Activated naive CD8-positive, alpha-beta T cell treated with anti-CD3 and anti-CD28 coated beads, Interleukin-2, amount 50 U/mL, for 24 hours (primary cell): ENCODE measurements at regions not wholly inside any gene's neighbourhood (a gene's known extent, or its start where the extent isn't known, plus 50 kb on each side); places are given as distances from the start of the nearest gene placed in this dataset.

Experiments used
- ATAC-seq: fragments of 150-1000 bp; cut with Tn5 transposase; one replicate; pipeline ENCODE4 v1.10.0; 2021
- DNase-seq: peaks from one replicate; pipeline ENCODE4 v3.0.0; 2021
- H3K27ac Mint-ChIP-seq: one replicate; pipeline ENCODE4 v1.8.0; 2021; ENCODE audit warnings: mild to moderate bottlenecking, mixed read lengths
- H3K27me3 Mint-ChIP-seq: one replicate; pipeline ENCODE4 v1.8.0; 2021; ENCODE audit warnings: mixed read lengths
- H3K36me3 Mint-ChIP-seq: one replicate; pipeline ENCODE4 v1.8.0; 2021; ENCODE audit warnings: low read depth, mixed read lengths
- H3K4me1 Mint-ChIP-seq: one replicate; pipeline ENCODE4 v1.8.0; 2021; ENCODE audit warnings: mixed read lengths
- H3K4me3 Mint-ChIP-seq: one replicate; pipeline ENCODE4 v1.8.0; 2021; ENCODE audit warnings: mild to moderate bottlenecking, moderate library complexity, mixed read lengths
- H3K9me3 Mint-ChIP-seq: one replicate; pipeline ENCODE4 v1.8.0; 2021; ENCODE audit warnings: mixed read lengths

DNA sequence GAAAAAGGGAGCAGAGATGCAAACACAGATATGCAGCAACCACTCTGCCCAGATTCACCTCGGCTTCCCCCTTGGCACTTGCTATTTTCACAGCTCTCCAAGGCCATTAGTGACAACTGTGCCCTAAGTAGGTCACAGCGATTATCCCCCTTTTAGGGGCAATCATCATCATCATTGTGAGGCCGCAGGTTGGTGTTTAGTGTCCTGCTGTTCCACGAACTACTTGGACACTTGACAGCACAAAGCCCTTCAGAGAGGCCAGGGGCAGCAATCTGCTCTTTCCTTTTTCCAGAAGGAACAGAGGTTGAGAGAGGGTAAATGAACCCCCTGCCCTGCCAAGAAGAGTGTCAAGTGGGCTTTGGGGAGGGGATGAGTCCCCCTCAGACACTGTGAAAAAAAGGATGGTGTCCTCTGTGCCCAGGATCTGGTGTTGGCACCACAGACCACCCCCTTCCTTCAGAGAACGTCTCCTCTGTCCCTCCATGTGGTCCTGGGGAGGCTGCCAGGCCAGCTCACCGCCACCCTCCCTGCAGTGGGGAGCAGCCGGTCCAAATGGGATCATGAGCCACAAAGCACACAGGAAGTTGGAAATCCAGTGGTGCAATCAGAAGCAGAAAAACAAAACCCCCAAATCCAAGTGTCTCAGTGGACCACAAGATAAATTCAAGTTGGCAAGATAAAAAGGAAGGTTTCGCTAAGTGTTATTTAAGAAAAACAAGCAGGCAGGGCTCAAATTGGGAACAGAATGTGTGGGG, 78.4 kb upstream of the MED9 start:
- Mint-ChIP-seq H3K27ac (no peak overlapping the region), H3K36me3 (no peaks in the 10 kb centered on the region), H3K4me1 (peaks cover 38% of the 10 kb centered on the region), H3K9me3 (no peaks in the 10 kb centered on the region), H3K4me3 (no peak overlapping the region), H3K27me3 (peaks cover 2% of the 10 kb centered on the region)
- DNase-seq: no peak
- ATAC-seq: no peak

DNA sequence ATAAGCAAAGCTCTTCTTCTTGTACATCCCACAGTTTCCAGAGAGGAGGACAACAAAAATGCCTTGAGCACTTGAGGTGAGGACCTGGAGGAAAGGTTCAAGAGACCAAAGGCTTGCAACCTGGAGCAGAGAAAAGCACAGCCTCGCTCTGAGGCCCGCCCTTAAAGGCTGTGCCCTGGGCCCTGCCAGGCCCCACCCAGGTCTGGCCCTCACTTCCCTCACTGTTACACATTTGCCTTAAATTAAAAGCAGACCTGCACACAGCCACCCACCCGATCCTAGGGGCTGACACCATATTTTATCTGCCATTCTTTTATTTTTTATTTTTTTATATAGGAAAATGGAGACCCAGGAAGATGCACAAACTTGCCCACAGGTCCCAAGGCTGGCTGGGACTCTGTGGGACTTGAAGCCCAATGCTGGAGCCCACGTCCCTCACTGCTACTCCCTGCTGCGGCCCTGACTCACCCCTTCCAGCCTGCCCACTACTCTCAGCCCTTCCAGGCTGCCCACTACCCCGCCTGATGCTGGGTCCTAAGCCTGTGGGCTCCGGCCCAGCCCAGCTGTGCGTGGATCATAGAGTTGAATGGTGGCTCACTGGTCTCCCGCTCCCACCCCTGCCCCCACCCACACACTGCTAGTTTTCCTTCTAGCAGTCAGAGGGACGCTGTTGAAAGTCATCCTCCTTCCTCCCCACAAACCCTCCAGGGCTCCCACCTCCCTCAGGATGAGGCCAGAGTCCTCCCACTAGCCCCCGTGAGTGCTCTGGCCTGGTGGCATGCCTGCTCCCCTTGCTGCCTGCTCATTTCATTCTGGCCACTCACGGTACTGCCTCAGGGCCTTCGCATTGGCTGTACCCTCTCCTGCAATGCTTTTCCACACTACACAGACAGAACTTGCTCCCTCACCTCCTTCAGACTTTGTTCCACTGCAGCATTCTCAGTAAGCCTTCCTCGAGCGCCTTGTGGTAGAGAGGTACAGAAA, 77.6 kb upstream of the MED9 start:
- no peaks in the 10 kb centered on the region for H3K36me3 Mint-ChIP-seq
- H3K4me1 Mint-ChIP-seq: peaks cover 45% of the 10 kb centered on the region
- H3K27ac Mint-ChIP-seq: no peak overlapping the region
- no peaks in the 10 kb centered on the region for H3K9me3 Mint-ChIP-seq
- DNase-seq: no peak
- no peak overlapping the region for H3K4me3 Mint-ChIP-seq
- H3K27me3 Mint-ChIP-seq: no peaks in the 10 kb centered on the region
- no peak for ATAC-seq

DNA sequence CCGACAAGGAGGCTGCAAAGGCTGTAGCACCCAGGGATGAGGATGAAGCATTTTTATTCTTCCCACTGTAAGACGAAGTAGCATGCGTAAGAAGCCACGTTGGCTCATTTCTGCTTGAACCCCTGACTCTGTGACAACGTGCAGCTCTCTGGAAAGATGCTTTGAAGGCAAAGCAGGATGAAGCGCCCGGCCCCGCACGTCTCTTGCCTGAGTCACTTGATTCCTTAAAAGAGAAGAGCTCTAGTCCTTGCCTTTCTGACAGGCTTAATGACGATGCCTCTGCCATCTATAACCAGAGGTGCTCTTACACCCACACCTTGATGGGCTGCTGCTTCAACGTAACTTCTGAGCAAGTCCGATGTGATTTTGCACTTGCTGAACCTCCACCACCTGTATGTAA, 76.7 kb upstream of the MED9 start:
- no peaks in the 10 kb centered on the region for H3K27me3 Mint-ChIP-seq
- H3K9me3 Mint-ChIP-seq: no peaks in the 10 kb centered on the region
- H3K36me3 Mint-ChIP-seq: no peaks in the 10 kb centered on the region
- no peak overlapping the region for H3K27ac Mint-ChIP-seq
- H3K4me3 Mint-ChIP-seq: no peak overlapping the region
- DNase-seq (no peak), ATAC-seq (no peak)
- peaks cover 47% of the 10 kb centered on the region for H3K4me1 Mint-ChIP-seq

DNA sequence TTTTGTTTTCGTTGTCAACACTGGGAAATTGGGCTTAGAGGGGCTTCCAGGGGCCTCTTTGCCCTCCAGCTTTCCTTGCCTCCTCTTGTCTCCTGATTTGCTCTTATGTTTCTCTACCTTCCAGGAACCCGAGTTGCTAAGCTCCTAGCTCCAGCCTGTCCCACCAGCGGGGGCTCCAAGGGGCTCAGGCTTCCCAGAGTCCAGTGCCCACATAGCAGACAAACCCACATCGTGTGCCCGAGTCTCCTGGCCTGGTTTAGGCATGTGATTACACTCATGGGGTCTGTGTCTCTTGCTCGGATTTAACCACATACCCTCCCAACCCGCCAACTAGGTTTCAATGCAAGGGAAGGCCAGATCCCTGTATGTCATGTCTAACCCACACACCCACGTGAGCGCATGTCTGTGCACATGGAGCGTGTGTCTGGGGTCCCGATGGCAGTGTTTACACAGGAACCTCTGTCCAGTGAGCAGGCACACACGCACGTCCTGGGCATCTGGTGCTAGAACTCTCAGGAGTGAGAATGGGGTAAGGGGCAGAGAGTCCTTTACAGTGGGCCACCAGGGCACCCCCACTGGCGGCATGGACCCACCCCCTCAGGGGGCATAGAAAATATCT, 76.1 kb upstream of the MED9 start:
- Mint-ChIP-seq H3K9me3 (no peaks in the 10 kb centered on the region), H3K4me1 (peaks cover 51% of the 10 kb centered on the region), H3K4me3 (no peak overlapping the region), H3K36me3 (no peaks in the 10 kb centered on the region), H3K27ac (no peak overlapping the region), H3K27me3 (no peaks in the 10 kb centered on the region)
- ATAC-seq (no peak), DNase-seq (no peak)

DNA sequence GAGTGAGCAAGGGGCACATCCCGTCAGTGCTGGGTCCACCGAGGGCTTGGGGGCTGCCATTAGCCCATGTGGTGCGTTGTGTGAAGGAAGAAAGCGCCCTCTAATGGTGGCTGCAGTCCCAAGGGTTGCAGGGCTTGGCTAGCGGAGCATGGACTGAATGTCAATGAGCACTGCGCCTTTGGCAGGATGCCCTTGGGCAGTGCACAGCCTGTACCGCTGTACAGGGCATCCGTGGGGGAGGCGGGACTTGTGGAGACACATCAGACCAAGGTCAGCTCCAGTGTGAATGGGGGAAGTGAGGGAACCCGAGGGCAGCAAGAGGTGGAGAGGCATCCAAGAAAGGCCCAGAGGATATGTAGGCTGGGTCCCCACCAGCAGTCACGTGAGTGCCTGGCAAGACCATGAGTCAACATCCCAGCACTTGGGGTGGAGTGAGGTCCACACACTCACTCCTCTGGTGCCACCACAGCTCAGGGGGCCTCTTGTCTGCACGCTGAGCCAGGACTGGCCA, 75.5 kb upstream of the MED9 start:
- H3K27ac Mint-ChIP-seq: no peak overlapping the region

DNA sequence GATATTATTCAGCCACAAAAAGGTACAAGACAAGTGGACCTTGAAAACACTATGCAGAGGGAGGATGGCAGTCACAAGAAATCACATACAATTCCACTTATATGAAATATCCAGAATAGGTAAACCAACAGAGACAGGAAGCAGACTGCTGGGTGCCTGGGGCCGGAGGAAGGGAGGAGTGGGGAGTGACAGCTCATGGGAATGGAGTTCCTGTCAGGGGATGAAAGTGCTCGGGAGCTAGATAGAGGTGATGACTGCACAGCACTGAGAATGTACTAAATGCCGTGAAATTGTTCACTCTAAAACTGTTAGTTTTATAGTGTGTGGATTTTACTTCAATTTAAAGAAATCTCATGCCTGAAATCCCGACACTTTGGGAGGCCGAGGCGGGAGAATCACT, 74.2 kb upstream of the MED9 start:
- ATAC-seq (no peak), DNase-seq (no peak)
- Mint-ChIP-seq H3K9me3 (no peaks in the 10 kb centered on the region), H3K27ac (no peak overlapping the region), H3K36me3 (no peaks in the 10 kb centered on the region), H3K27me3 (peaks cover 4% of the 10 kb centered on the region), H3K4me3 (no peak overlapping the region), H3K4me1 (peaks cover 68% of the 10 kb centered on the region)

More for the DNA sequence above, 75.5 kb upstream of the MED9 start:
- Mint-ChIP-seq H3K4me3 (no peak overlapping the region), H3K27me3 (no peaks in the 10 kb centered on the region), H3K36me3 (no peaks in the 10 kb centered on the region), H3K4me1 (peaks cover 58% of the 10 kb centered on the region), H3K9me3 (no peaks in the 10 kb centered on the region)
- DNase-seq (peak; percentile 20), ATAC-seq (no peak)

DNA sequence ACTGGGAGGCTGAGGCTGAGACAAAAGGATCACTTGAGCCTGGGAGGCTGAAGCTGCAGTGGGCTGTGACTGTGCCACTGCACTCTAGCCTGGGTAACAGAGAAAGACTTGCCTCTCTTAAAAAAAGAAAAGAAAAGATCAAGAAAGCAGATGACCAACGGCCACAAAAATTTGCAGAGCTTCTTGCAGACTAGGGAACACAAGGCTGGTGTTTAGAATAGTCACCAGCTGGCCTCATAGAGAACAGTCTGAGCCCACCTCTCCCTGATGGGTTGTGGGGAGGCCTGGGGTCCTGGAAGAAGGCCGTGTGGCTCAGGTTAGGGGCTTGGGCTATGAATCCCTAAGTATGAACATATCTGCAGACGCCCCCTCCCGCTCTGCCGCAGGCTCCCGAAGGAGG, 73.7 kb upstream of the MED9 start:
- H3K27ac Mint-ChIP-seq: no peak overlapping the region

DNA sequence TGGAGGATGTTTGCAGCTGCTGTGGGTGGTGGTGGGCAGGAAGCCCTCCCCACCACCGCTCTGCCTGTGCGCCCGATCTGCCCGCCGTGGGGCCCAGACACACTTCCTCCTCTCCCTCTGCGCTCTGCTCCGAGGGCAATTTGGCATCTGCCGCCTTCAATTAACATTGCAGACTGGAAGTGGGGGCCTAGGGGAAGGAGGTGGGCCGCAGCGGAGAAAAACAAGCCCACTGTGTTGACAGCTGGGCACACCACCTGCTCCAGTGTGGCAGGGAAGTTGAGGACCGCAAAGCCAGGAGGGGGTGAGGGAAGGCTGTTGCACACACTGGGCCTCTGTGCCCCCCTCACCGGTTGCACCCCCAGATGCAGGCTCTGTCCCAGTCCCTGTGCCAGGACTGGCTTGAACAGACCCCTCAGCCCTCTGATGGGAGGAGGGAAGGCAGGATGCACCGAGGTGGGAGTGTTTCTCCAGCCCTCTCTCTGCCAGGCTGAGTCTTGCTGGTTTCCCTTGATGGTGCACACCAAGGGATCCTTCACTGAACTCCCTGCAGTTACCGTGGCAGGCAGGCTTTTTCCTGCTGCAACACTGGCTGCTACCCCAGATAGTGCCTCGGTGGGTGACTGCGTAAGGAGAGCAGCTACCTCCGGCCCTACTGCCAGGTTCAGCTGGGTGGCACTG, 72.8 kb upstream of the MED9 start:
- Mint-ChIP-seq H3K4me3 (peak overlapping the region; percentile 21), H3K9me3 (no peaks in the 10 kb centered on the region), H3K27ac (peak overlapping the region; percentile 49), H3K27me3 (peaks cover 4% of the 10 kb centered on the region), H3K36me3 (no peaks in the 10 kb centered on the region), H3K4me1 (peaks cover 78% of the 10 kb centered on the region)
- ATAC-seq (peak; percentile 43), DNase-seq (peak; percentile 49)

More for the DNA sequence above, 73.7 kb upstream of the MED9 start:
- Mint-ChIP-seq H3K4me3 (no peak overlapping the region), H3K27me3 (peaks cover 4% of the 10 kb centered on the region), H3K9me3 (no peaks in the 10 kb centered on the region), H3K4me1 (peaks cover 72% of the 10 kb centered on the region), H3K36me3 (no peaks in the 10 kb centered on the region)
- no peak for DNase-seq
- no peak for ATAC-seq

DNA sequence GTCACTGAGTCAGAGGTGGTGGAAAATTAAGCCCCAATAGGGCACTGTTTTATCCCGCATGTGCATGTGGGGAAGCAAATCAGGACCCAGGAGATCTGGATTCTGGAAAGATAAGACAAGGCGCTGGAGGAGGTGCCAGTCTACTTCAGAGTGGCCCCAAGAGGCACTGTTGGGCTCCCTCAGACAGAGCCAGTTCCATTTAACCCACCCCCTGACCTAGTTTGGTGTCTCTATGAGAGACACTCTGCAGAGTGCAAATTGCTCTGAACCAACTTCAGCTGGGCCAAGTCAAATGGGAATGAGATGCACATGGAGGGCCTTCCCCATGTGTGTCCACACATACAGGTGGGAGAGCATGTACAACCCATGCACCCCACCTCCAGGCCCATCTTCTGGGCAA, 71.1 kb upstream of the MED9 start:
- ATAC-seq: no peak
- Mint-ChIP-seq H3K27me3 (peaks cover 11% of the 10 kb centered on the region), H3K4me1 (peaks cover 82% of the 10 kb centered on the region), H3K36me3 (no peaks in the 10 kb centered on the region), H3K4me3 (no peak overlapping the region), H3K9me3 (no peaks in the 10 kb centered on the region), H3K27ac (no peak overlapping the region)
- no peak for DNase-seq

DNA sequence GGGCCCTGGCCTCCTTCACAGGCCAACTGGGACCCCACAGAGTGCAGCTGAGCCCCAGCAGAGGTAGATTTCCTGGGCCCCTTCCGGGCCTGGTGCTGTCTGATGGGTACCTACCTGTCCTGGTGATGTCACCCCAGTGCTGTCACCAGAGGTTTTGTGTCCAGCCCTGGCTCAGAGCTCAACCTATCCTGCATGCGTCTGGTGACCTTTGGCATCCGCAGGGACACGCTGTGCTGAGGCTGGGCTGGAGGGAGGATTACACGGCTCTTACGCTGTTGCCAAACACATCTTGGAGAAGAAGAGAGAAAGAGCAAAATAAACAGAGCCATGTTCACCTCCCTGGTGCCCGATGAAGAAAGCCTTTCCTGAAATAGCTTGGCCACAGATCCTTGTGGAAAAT, 70.6 kb upstream of the MED9 start:
- Mint-ChIP-seq H3K36me3 (no peaks in the 10 kb centered on the region), H3K4me1 (peaks cover 77% of the 10 kb centered on the region), H3K27me3 (peaks cover 11% of the 10 kb centered on the region), H3K4me3 (no peak overlapping the region), H3K9me3 (no peaks in the 10 kb centered on the region), H3K27ac (no peak overlapping the region)
- no peak for DNase-seq
- no peak for ATAC-seq

DNA sequence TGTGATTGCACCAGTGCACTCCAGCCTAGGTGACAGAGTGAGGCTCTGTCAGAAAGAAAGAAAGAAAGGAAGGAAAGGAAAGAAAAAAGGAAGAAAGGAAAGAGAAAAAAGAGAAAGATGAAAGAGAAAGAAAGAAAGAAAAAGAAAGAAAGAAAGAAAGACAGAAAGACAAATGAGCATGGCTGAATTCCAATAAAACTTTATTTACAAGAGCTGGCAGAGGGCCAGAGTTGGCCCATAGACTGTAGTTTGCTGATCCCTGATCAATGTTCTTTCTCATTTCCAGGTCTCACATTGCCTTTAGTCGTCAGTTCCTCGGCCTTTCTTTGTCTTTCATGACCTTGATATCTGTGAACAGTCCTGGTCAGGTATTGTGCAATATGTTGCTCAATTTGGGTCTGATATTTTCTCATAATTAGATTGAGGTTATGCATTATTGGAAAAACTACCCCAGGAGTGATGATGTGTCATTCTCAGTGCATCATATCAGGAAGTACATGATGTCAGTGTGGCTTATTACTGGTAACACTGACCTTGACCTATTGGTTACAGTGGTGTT, 68.5 kb upstream of the MED9 start:
- Mint-ChIP-seq H3K27ac (peak overlapping the region; percentile 53), H3K4me1 (peaks cover 72% of the 10 kb centered on the region), H3K36me3 (no peaks in the 10 kb centered on the region), H3K4me3 (peak overlapping the region; percentile 45), H3K9me3 (no peaks in the 10 kb centered on the region), H3K27me3 (peaks cover 13% of the 10 kb centered on the region)
- ATAC-seq (peak; percentile 80), DNase-seq (peak; percentile 14)

DNA sequence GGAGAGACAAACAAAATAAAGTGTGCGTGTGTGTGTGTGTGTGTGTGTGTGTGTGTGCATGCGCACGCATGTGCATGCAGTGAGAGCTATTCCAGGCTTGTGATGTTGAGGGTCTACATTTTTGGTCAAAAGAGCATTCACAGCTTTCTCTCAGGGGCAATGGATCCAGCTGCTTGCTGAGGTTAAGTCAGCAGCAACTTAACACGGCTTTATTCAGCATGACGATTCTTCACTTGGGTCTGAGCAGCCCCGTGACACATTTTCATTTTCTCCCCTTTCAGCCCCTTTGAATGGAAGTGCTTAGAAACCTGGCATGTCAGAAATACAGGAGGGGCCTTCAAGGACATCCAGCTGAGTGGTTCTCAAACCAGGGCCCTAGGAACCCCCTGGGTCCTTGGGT, 66.4 kb upstream of the MED9 start:
- Mint-ChIP-seq H3K4me1 (peaks cover 57% of the 10 kb centered on the region), H3K4me3 (no peak overlapping the region), H3K27ac (no peak overlapping the region), H3K36me3 (no peaks in the 10 kb centered on the region), H3K9me3 (no peaks in the 10 kb centered on the region), H3K27me3 (peaks cover 13% of the 10 kb centered on the region)
- ATAC-seq: no peak
- DNase-seq: no peak

DNA sequence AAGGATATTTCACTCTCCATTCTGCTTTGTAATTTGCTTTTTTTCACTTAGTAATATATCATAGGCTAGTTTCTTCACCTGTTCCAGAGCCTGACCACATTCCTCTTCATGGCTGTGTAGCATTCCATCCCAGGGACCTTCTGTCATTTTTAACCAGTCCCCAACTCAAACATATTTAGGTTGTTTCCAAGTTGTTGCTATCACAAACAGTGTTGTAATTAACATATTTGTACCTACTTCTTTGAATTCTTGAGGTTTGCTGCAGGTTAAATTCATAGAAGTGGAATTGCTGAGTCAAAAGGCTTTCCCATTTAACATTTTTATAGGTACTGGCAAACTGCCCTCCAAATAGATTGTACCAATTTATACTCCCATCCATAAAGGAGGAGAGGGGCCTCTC, 65.1 kb upstream of the MED9 start:
- no peak for ATAC-seq
- Mint-ChIP-seq H3K27ac (no peak overlapping the region), H3K27me3 (peaks cover 13% of the 10 kb centered on the region), H3K4me1 (peaks cover 55% of the 10 kb centered on the region), H3K4me3 (no peak overlapping the region), H3K9me3 (no peaks in the 10 kb centered on the region), H3K36me3 (no peaks in the 10 kb centered on the region)
- DNase-seq: no peak

DNA sequence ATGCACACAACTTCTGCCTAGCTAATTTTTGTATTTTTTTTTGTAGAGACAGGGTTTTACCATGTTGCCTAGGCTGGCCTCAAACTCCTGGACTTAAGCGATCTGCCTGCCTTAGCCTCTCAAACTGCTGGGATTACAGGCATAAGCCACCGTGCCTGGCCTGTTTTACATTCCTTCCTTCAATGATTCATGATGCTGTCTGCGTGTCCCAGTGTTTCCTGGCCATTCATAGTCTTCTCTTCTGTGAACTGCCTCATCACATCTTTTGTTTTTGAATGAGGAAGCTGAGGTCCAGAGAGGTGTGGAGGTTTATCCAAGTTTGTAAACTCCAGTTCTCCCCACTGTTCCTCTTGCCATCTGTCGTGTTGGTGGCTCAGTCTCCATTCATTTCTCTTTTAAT, 64.5 kb upstream of the MED9 start:
- no peak for ATAC-seq
- H3K36me3 Mint-ChIP-seq: no peaks in the 10 kb centered on the region
- H3K27me3 Mint-ChIP-seq: peaks cover 10% of the 10 kb centered on the region
- DNase-seq: no peak
- no peak overlapping the region for H3K27ac Mint-ChIP-seq
- H3K9me3 Mint-ChIP-seq: no peaks in the 10 kb centered on the region
- no peak overlapping the region for H3K4me3 Mint-ChIP-seq
- H3K4me1 Mint-ChIP-seq: peaks cover 55% of the 10 kb centered on the region
